ENCODE measurements at regions not wholly inside any gene's neighbourhood (a gene's known extent, or its start where the extent isn't known, plus 50 kb on each side); places are given as distances from the start of the nearest gene placed in this dataset.

DNA sequence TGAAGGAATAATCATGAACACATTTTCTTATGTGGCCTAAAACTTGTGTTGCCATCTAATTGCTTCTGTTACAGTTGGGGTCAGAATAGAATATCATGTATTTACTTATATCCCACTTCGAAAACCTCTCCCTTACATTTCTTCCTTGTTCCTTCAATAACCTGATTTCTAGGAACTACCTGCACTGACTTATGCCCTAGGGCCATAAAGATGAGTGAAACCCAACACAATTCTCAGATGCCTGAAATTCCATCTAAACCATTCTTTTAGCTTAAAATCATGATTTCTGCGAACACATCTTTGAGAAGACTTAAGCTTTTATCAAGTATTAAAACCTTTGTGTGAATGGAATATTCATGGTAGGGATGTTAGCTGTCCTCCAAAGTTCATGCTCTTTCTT, 142.7 kb downstream of the SNAPC1 start:
- Histone ChIP-seq H3K27me3 (no peaks in the 10 kb centered on the region), H3K36me3 (no peaks in the 10 kb centered on the region), H3K4me3 (no peak overlapping the region), H3K9me3 (no peaks in the 10 kb centered on the region), H3K4me1 (no peaks in the 10 kb centered on the region), H3K27ac (no peak overlapping the region)
- WGBS, 2 donors: 44 to 92% methylated on average over 2 of the region's 2 CpGs
- TF ChIP-seq EP300 (IDR thresholded peaks at IDR 0.05): no peak
- TF ChIP-seq CTCF (IDR thresholded peaks at IDR 0.05): no peak
- no peak for TF ChIP-seq POLR2A (IDR thresholded peaks at IDR 0.05)
- no peak for DNase-seq (ENCODE audit: low spot score in 2 of 2)

- H3K27ac ChIP-seq: no peak overlapping the region
- no peak overlapping the region for H3K4me3 ChIP-seq
- WGBS, 2 donors: 42 to 70% methylated on average over 4 of the region's 4 CpGs
- no peaks in the 10 kb centered on the region for H3K36me3 ChIP-seq
- H3K4me1 ChIP-seq: no peaks in the 10 kb centered on the region
- H3K27me3 ChIP-seq: no peaks in the 10 kb centered on the region
- no peaks in the 10 kb centered on the region for H3K9me3 ChIP-seq
- DNase-seq (ENCODE audit: low spot score in 2 of 2): no peak
- no peak for TF ChIP-seq EP300 (IDR thresholded peaks at IDR 0.05)
- no peak for TF ChIP-seq CTCF (IDR thresholded peaks at IDR 0.05)
- no peak for TF ChIP-seq POLR2A (IDR thresholded peaks at IDR 0.05)
Observed at GRCh38 chr14:61911574-61911973, 149.4 kb downstream of the SNAPC1 start.

DNA sequence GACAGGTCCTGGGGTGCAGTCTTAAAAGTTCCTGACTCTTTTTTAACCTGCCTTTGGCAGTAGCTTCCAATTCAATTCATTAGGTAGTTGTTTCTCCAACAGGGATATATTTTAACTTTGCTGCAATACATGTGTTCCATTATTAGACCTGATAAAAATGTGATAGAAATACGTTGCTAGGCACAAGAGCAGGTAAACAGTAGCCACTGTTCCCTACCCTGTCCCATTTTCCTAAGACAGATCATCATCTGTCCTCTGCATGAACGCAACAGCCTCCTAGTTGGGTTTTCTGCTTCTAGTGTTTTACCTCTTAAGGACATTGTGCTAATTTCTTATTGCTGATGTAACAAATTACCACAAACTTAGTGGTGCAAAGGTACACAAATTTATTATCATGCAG, 156.8 kb downstream of the SNAPC1 start:
- Histone ChIP-seq H3K4me1 (no peaks in the 10 kb centered on the region), H3K9me3 (no peaks in the 10 kb centered on the region), H3K27me3 (no peaks in the 10 kb centered on the region), H3K4me3 (no peak overlapping the region), H3K36me3 (no peaks in the 10 kb centered on the region), H3K27ac (no peak overlapping the region)
- WGBS, 2 donors: 65 to 74% methylated on average over 2 of the region's 2 CpGs
- DNase-seq (ENCODE audit: low spot score in 2 of 2): no peak
- TF ChIP-seq POLR2A (IDR thresholded peaks at IDR 0.05) (no peak), CTCF (IDR thresholded peaks at IDR 0.05) (no peak), EP300 (IDR thresholded peaks at IDR 0.05) (no peak)

DNA sequence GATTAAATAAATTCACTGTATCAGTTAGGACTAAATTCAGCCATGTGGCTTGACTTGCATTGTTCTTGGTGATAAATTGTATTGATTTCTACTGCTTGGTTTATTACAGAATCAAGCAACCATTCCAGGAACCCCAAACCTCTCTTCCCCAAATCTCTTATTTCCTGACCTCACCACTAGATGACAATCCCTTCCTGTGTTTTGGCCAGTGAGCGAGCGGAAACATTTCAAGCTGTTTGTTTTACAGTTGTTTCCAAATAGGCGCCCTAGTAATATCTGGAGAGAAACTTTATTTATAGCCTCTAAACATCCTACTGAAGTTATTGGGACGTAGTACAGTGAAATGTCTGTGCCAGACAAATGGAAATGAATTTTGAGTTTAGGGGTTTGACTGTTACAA, 161.1 kb downstream of the SNAPC1 start:
- H3K36me3 ChIP-seq: no peaks in the 10 kb centered on the region
- H3K9me3 ChIP-seq: no peaks in the 10 kb centered on the region
- no peaks in the 10 kb centered on the region for H3K4me1 ChIP-seq
- H3K27me3 ChIP-seq: no peaks in the 10 kb centered on the region
- peak in 1 of 5 experiments; percentile 7 for TF ChIP-seq CTCF (IDR thresholded peaks at IDR 0.05)
- TF ChIP-seq POLR2A (IDR thresholded peaks at IDR 0.05): no peak
- DNase-seq (ENCODE audit: low spot score in 2 of 2): no peak
- 11 to 12% methylated on average over 4 of the region's 4 CpGs for whole genome bisulfite sequencing, 2 donors
- H3K4me3 ChIP-seq: no peak overlapping the region
- H3K27ac ChIP-seq: no peak overlapping the region

- 41 to 43% methylated on average over 5 of the region's 5 CpGs for WGBS, 2 donors
- H3K9me3 ChIP-seq: no peaks in the 10 kb centered on the region
- DNase-seq (ENCODE audit: low spot score in 2 of 2): no peak
- no peaks in the 10 kb centered on the region for H3K4me1 ChIP-seq
- H3K27me3 ChIP-seq: no peaks in the 10 kb centered on the region
- H3K4me3 ChIP-seq: no peak overlapping the region
- peak in 1 of 5 experiments; percentile 13 for TF ChIP-seq CTCF (IDR thresholded peaks at IDR 0.05)
- TF ChIP-seq EP300 (IDR thresholded peaks at IDR 0.05): no peak
- no peak overlapping the region for H3K27ac ChIP-seq
- no peaks in the 10 kb centered on the region for H3K36me3 ChIP-seq
Observed at GRCh38 chr14:61925043-61925442, 162.8 kb downstream of the SNAPC1 start.
